ENCODE measurements at regions not wholly inside any gene's neighbourhood (a gene's known extent, or its start where the extent isn't known, plus 50 kb on each side); places are given as distances from the start of the nearest gene placed in this dataset.

DNA sequence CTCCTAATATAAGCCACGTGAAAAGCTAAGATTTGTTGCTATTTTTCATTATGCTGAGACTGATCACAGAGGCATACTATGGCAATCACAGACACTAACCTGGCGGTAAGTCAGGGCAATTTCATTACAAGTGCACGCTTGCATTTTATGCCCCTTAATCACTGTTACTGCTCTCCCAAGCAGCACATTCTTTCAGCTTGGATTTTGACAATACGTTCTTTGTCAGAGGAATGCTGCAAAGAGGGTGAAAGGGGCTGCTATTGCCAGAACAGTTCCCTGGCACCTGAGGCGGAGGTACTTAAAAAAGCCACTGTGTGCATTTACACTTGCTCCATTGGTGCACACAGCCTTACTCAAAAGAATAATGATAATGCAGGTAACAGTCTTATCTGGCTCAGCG, 346.6 kb downstream of the RFC3 start:
- no peak for TF ChIP-seq POLR2AphosphoS5 (IDR thresholded peaks at IDR 0.05; ENCODE audit: low read depth)
- no peak for TF ChIP-seq GABPA (IDR thresholded peaks at IDR 0.05; ENCODE audit: low read depth)
- TF ChIP-seq, protein P1, sequence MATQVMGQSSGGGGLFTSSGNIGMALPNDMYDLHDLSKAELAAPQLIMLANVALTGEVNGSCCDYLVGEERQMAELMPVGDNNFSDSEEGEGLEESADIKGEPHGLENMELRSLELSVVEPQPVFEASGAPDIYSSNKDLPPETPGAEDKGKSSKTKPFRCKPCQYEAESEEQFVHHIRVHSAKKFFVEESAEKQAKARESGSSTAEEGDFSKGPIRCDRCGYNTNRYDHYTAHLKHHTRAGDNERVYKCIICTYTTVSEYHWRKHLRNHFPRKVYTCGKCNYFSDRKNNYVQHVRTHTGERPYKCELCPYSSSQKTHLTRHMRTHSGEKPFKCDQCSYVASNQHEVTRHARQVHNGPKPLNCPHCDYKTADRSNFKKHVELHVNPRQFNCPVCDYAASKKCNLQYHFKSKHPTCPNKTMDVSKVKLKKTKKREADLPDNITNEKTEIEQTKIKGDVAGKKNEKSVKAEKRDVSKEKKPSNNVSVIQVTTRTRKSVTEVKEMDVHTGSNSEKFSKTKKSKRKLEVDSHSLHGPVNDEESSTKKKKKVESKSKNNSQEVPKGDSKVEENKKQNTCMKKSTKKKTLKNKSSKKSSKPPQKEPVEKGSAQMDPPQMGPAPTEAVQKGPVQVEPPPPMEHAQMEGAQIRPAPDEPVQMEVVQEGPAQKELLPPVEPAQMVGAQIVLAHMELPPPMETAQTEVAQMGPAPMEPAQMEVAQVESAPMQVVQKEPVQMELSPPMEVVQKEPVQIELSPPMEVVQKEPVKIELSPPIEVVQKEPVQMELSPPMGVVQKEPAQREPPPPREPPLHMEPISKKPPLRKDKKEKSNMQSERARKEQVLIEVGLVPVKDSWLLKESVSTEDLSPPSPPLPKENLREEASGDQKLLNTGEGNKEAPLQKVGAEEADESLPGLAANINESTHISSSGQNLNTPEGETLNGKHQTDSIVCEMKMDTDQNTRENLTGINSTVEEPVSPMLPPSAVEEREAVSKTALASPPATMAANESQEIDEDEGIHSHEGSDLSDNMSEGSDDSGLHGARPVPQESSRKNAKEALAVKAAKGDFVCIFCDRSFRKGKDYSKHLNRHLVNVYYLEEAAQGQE (IDR thresholded peaks at IDR 0.05; ENCODE audit: insufficient replicate concordance, low read depth) = no peak
- no peak for TF ChIP-seq SPI1 (IDR thresholded peaks at IDR 0.05; ENCODE audit: borderline replicate concordance, low read depth)
- TF ChIP-seq, protein P2, sequence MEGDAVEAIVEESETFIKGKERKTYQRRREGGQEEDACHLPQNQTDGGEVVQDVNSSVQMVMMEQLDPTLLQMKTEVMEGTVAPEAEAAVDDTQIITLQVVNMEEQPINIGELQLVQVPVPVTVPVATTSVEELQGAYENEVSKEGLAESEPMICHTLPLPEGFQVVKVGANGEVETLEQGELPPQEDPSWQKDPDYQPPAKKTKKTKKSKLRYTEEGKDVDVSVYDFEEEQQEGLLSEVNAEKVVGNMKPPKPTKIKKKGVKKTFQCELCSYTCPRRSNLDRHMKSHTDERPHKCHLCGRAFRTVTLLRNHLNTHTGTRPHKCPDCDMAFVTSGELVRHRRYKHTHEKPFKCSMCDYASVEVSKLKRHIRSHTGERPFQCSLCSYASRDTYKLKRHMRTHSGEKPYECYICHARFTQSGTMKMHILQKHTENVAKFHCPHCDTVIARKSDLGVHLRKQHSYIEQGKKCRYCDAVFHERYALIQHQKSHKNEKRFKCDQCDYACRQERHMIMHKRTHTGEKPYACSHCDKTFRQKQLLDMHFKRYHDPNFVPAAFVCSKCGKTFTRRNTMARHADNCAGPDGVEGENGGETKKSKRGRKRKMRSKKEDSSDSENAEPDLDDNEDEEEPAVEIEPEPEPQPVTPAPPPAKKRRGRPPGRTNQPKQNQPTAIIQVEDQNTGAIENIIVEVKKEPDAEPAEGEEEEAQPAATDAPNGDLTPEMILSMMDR (IDR thresholded peaks at IDR 0.05; ENCODE audit: insufficient read depth, low read length) = no peak
- Histone ChIP-seq H3K4me3 (replicated peaks; ENCODE audit: insufficient read depth, low read length) (no peak overlapping the region), H3K27me3 (ENCODE audit: insufficient read depth, poor library complexity, severe bottlenecking) (peaks cover 9% of the 10 kb centered on the region), H3K27ac (replicated peaks) (no peak overlapping the region)
- DNase-seq (ENCODE audit: low read depth in 1 of 2, low spot score in 1 of 2) = no peak

DNA sequence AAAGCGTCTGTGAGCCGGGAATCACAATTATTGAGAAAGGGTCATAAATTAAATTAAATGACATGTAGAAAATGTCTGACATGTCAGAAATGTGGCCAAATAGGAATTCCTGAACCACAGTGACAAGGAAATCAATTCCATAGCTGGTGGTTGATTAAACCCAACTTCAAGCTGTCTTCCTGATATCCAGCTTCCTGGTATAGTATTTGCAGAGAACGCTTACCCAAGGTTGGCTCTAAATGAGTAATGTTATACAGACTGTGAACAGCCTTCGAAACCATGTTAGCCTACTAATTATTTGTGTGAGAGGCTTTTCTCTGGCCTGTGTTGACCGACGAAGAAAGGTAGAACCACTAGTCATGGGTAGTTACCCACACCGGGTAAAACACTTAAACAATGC, 347.2 kb downstream of the RFC3 start:
- Histone ChIP-seq H3K4me3 (replicated peaks; ENCODE audit: insufficient read depth, low read length) (no peak overlapping the region), H3K27me3 (ENCODE audit: insufficient read depth, poor library complexity, severe bottlenecking) (peaks cover 9% of the 10 kb centered on the region), H3K27ac (replicated peaks) (no peak overlapping the region)
- no peak for TF ChIP-seq SPI1 (IDR thresholded peaks at IDR 0.05; ENCODE audit: borderline replicate concordance, low read depth)
- TF ChIP-seq, protein P1 (IDR thresholded peaks at IDR 0.05; ENCODE audit: insufficient replicate concordance, low read depth) = no peak
- TF ChIP-seq, protein P2 (IDR thresholded peaks at IDR 0.05; ENCODE audit: insufficient read depth, low read length) = no peak
- no peak for TF ChIP-seq POLR2AphosphoS5 (IDR thresholded peaks at IDR 0.05; ENCODE audit: low read depth)
- TF ChIP-seq GABPA (IDR thresholded peaks at IDR 0.05; ENCODE audit: low read depth) = no peak
- no peak for DNase-seq (ENCODE audit: low read depth in 1 of 2, low spot score in 1 of 2)

DNA sequence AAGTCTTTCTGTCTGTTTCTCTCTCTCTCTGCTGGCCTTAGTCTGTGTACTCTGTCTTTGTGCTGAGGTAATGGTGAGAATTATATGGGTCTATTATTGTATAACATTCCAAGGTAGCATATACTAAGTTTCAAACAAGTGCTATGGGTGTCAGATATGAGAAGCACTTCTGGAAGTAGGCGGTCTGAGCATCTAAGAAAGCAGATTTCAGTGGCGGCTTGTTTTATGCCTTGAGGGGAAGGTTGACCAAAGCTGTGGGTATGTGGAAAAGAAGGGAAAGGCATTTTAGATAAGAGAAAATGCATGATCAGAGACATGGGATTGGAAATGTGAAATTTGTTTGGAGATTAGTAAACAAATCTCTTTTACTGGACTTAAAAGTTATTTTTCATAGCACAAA, 348.5 kb downstream of the RFC3 start:
- DNase-seq (ENCODE audit: low read depth in 1 of 2, low spot score in 1 of 2) = no peak
- Histone ChIP-seq H3K4me3 (replicated peaks; ENCODE audit: insufficient read depth, low read length) (no peak overlapping the region), H3K27ac (replicated peaks) (no peak overlapping the region), H3K27me3 (ENCODE audit: insufficient read depth, poor library complexity, severe bottlenecking) (peaks cover 9% of the 10 kb centered on the region)
- TF ChIP-seq GABPA (IDR thresholded peaks at IDR 0.05; ENCODE audit: low read depth) (no peak), POLR2AphosphoS5 (IDR thresholded peaks at IDR 0.05; ENCODE audit: low read depth) (no peak)
- TF ChIP-seq, protein P1 (IDR thresholded peaks at IDR 0.05; ENCODE audit: insufficient replicate concordance, low read depth) = no peak

All from HL-60 (cell line).